ENCODE measurements at regions not wholly inside any gene's neighbourhood (a gene's known extent, or its start where the extent isn't known, plus 50 kb on each side); places are given as distances from the start of the nearest gene placed in this dataset.
"Not testable (repeated sequence)": the region's sequence is repeated elsewhere in the genome, so short reads cannot be mapped to it uniquely, and the experiment has no call there.

- peak; percentile 2 for DNase-seq
Observed at GRCh38 chr6:155795173-155795796, 339.6 kb upstream of the NOX3 start.

DNA sequence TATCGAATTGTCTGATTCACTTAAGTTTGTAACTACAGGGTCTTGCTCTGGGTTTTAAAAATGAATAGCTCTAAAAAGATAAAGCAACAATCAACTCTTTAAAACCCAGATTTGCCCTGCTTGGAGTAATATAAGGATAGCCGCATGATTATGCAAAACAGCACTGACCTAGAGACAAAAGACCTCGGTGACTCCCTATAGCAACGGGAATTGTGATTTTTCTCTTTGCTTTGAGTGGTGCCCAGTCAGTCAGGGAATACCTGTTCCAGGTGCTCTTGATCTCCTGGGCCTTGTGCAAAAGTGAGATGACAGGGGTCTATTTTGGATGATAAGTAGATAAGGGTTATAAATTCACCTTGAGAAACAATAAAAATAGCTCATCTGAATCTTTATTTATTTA, 336.3 kb upstream of the NOX3 start:
- no peak for DNase-seq

- DNase-seq, result no peak
Observed at GRCh38 chr6:155791186-155791585, 335.5 kb upstream of the NOX3 start.

GRCh38 chr6:155787168-155787567, 331.5 kb upstream of the NOX3 start:
- DNase-seq, result no peak

DNA sequence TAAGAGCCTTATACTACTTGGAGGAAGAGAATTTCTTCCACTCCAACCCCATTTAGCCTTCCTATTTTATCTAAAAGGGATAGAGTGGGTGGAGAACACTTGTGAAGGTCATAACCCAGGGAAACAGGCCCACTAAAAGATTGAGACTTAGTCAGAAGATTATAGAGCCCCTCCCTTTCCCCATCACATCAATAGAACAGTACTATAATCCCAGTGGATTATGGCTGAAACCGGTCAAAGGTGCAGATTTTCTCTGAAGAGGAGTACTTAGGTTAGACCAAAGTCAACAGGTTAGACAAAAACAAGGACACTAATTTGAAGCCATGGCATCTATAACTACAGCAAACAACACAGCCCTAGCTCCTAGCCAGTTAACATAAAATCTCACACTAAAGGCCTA, 330.9 kb upstream of the NOX3 start:
- DNase-seq, result no peak

DNA sequence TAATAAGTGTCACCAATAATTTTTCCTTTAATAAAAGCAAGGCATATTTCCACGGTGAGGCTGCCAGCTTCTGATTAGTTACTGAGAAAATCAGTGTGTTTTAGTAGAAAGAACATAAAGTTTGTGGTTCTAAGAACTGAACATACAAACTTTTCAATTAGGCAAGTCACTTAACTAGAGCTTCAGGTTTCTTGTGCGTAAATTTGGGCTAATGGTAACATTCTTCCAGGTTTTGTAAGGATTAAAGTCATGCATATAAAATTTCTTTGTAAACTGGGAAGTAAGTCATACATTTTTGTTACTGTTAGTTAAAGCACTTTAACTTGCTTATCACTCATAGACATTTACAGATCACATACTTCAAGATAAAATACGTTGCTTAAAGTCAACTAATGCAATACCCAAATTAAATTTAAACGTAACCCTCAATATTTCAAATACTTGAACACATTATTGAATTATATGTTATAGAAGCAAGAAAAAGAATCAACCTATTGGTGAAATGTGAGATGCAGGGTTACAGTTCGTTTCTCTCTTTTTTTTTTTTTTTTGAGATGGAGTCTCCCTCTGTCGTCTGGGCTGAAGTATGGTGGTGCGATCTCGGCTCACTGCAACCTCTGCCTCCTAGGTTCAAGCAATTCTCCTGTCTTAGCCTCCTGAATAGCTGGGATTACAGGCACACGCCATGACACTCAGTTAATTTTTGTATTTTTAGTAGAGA, 327.3 kb upstream of the NOX3 start:
- DNase-seq, result peak; percentile 70

- peak; percentile 91 for DNase-seq
Observed at GRCh38 chr6:155782320-155782731, 326.7 kb upstream of the NOX3 start.

- DNase-seq, result no peak
Observed at GRCh38 chr6:155779456-155779855, 323.8 kb upstream of the NOX3 start.

DNA sequence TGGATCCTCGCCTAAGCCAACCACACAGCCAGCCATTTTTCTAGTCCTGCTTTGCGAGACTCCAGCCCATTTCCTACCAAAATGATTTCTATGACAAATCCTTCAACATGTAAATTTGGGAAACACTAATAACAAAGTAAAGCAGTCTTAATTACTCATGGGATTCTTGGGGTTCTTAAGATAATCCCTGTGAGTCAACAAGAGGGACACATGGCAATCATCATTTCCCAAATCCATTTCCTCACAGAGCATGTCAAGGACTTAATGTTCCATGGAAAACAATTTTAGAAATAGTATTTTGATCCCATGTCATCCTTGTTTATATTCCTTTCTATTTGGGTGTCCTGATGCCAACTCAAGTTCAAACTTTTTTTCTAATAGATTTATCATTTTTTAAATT, 322.7 kb upstream of the NOX3 start:
- peak; percentile 3 for DNase-seq

GRCh38 chr6:155771822-155772221, 316.2 kb upstream of the NOX3 start:
- no peak for DNase-seq

- DNase-seq, result no peak
Observed at GRCh38 chr6:155770856-155771255, 315.2 kb upstream of the NOX3 start.

DNA sequence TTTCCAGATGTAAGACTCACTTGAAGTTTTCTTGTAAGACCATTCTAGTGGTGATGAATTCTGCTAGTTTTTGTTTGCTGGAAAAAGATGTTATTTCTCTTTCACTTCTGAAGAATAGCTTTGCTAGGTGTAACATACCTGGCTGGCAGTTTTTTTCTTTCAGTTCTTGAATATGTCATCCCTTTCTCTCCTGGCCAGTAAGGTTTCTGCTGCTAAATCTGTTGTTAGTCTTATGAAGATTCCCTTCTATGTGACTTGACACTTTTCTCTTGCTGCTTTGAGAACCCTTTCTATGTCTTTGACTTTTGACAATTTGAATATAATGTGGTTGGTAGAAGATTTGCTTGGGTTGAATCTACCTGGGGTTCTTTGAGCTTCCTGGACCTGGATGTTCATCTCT, 314.7 kb upstream of the NOX3 start:
- no peak for DNase-seq

DNA sequence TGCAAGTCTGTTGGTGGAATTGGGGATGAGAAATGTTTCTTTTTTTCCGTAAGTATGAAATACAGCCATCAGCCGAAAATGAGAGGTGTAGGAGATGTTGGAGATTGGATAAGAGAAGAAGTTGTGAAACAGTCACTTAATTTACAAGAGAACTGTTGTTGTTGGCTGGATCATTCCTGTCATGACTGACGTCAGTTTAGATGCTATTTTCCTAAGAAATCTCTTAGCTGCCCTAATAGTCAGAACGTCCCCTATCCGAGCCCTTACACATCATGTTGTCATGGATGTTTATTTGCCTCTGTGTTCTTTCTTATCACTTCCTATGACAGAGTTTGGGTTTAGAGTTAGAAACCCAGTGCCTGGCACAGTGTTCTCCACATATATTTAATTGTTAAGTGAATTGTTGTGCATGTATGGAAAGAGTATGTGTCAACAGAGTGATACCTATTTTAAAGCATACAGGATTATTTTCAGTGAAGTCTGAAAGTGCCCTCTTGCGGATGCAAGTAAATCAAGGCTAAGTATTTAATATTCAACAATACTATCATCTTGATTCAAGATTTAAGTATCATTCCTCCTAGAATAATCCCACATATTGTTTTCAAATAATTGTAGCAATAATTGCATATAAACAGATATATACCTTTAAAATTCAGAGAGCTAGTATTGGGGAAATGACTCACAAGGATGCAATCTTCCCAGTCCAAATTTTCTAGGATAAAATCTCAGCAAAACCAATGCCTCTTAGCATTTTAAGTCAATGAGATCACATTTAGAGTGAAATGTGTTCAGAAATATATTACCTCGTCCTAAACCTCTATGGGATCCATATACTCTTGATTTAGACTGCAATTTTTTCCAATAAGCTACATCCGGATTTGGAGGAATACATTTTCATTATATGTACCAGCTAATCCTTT, 309.9 kb upstream of the NOX3 start:
- DNase-seq, result peak; percentile 64

GRCh38 chr6:155762649-155763048, 307.0 kb upstream of the NOX3 start:
- DNase-seq, result no peak

DNA sequence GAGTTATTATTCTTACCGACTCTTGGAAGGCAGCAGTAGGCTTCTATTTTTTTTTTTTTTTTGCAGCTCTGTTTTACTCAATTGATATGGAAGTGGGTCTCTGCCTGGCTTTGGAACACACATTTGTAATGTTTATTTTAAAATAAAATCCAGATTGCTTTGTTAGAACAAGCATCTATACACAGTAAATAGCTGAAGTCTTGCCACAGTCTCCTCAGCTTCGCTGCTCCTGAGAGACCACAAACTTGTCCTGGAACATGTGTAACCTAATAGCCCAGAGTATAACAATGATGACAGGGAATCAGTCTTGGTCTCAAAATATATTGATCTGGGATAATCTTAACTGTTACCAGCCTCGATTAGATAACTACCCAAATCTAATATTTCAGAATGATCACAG, 299.8 kb upstream of the NOX3 start:
- no peak for DNase-seq

DNA sequence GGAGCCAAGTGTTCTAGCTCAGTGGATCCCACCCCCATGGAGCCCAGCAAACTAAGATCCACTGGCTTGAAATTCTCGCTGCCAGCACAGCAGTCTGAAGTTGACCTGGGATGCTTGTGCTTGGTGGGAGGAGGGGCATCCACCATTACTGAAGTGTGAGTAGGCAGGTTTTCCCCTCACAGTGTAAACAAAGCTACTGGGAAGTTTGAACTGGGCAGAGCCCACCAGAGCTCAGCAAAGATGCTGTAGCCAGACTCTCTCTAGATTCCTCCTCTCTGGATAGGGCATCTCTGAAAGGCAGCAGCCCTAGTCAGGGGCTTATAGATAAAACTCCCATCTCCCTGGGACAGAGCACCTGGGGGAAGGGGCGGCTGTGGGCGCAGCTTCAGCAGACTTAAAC, 293.1 kb upstream of the NOX3 start:
- DNase-seq, result not testable (repeated sequence)

DNA sequence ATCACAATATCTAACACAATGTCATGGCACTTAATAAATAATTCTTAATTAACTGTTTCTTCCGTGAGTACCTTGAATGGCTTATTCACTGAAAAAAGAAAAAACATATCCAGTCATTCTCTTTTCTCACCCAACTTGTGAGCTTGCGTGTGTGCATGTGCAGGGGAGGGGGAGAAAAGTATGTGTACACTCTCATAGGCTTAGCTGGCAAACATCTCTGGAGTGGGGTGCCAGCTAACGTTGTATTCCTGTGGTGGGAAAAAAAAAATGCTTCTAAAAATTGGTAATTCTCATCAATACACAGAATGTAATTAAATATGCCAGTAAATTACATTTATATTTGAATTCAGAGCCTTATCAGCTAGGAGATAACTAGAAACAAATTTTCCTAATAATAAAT, 291.9 kb upstream of the NOX3 start:
- no peak for DNase-seq

DNA sequence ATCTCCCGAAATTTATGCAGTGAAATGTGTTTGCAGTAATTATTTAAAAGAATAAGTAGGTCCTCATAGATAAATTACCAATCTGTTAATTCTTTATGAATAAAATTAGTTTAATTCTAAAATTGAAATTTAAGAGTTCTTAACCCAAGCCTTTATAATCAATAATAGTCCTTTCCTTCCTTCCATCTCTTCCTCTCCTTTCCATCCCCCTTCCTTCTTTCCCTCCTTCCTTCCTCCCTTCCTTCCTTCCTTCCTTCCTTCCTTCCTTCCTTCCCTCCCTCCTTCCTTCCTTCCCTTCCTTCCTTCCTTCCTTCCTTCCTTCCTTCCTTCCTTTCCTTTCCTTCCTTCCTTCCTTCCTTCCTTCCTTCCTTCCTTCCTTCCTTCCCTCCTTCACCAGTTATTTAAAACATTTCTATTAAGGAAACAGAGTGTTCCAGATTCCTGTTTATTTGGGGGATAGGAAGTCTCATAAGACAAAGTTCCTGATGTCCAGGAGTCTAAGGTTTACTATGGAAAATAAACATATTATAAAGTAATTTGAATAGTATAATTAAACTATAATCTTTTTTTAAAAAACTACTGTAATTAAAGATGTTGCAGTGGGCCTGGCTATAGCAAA, 285.3 kb upstream of the NOX3 start:
- no peak for DNase-seq

DNA sequence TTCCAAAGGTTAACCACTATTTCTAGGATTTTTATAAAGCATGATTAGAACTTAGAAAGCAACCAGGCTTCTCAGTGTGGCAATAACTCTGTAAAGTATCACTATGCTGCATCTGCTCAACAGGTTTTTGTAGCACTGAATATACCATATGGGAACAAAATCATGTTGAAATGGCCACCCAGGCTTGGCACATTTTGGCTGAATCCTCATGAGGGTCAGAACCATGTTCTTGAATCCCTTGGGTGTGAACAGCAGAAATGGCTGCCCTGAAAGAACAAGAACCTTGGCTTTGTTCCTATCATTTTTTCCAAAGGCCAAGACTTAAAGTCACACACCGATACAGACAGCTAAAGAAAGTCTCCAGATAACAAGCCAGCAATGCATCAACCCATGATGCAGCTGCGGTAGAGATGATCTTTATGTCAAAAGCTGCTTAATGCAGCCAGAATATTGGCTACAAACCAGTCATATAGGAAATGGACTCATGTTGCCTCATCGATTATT, 283.0 kb upstream of the NOX3 start:
- DNase-seq, result no peak

GRCh38 chr6:155717374-155717773, 261.7 kb upstream of the NOX3 start:
- no peak for DNase-seq

- DNase-seq, result no peak
Observed at GRCh38 chr6:155710704-155711103, 255.1 kb upstream of the NOX3 start.

DNA sequence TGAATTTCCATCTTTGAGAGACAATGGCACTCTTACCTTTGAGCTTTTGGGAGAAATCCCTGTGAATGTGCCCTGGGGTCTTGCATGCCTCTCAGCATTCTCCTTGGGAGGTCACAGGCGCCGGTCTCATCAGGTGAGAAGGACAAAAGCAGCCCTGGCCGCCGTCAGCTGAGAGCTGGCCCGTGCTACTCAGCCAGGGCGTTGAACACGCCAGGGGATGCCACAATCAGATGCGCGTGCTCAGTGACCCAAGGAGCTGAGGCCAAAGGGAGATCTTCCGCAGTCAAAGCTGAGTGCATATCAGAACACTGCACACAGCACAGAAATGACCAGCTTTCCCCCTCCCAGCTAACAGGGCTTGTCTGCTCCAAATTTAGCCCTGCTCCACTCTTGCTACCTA, 253.6 kb upstream of the NOX3 start:
- no peak for DNase-seq

DNA sequence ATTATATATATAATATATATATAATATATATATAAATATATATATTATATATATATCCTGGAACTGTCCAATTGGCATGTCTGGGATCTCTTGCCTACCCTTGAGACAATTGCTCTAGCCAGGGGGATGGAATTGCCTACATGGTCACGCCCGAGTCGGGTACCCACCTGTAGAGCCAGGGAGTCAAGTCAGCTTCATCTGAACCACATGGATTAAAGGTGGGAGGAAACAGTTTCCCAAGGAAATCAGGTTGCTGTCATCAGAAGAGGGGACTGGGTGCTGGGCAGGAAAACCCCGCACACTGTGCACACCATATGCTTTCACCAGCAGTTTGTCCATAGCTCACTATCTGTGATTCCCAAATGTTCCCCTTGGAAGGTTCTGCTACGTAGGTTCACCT, 252.5 kb upstream of the NOX3 start:
- no peak for DNase-seq
